Keratinocyte (primary cell): ENCODE measurements at regions not wholly inside any gene's neighbourhood (a gene's known extent, or its start where the extent isn't known, plus 50 kb on each side); places are given as distances from the start of the nearest gene placed in this dataset.

Source experiments
- DNase-seq: peaks from one replicate; pipeline ENCODE4 v3.0.0-alpha.2; 2011; ENCODE audit warnings: low read depth, missing footprints, low spot score
- FAIRE-seq: peaks from 2 replicates; lab custom pipeline; 2011; peaks lifted over from hg19 to GRCh38; lab: Jason Lieb, UNC
- H2AFZ ChIP-seq: 2 replicates; pipeline ENCODE4 v1.6.0; 2012; ENCODE audit warnings: low read length, control low read depth, inconsistent platforms; ENCODE audit not compliant: control insufficient read depth
- H3K27ac ChIP-seq: 2 replicates; pipeline ENCODE4 v1.5.1; 2011; ENCODE audit warnings: low read length; ENCODE audit not compliant: control insufficient read depth, insufficient read depth
- H3K27me3 ChIP-seq: 3 replicates; pipeline ENCODE4 v1.6.0; 2011; ENCODE audit warnings: low read length; ENCODE audit not compliant: control insufficient read depth, insufficient read depth; ENCODE audit errors: extremely low read depth
- H3K36me3 ChIP-seq, 2 experiments: 2 replicates in 1 of 2; 3 replicates in 1 of 2; pipeline ENCODE4 v1.5.1; 2011; ENCODE audit warnings: low read length in 2 of 2, mild to moderate bottlenecking in 1 of 2; ENCODE audit not compliant: control insufficient read depth in 2 of 2, insufficient read depth in 2 of 2; ENCODE audit errors: extremely low read depth in 1 of 2
- H3K4me1 ChIP-seq: 3 replicates; pipeline ENCODE4 v1.5.1; 2011; ENCODE audit warnings: low read length; ENCODE audit not compliant: control insufficient read depth, insufficient read depth; ENCODE audit errors: extremely low read depth
- H3K4me2 ChIP-seq: 3 replicates; pipeline ENCODE4 v1.6.0; 2011; ENCODE audit warnings: low read depth, low read length; ENCODE audit not compliant: control insufficient read depth, insufficient read depth; ENCODE audit errors: extremely low read depth
- H3K4me3 ChIP-seq, 3 experiments: fragments of 200-600 bp in 1 of 3; sonication (generic) in 1 of 3; 2 replicates in 2 of 3; 3 replicates in 1 of 3; pipeline ENCODE4 v1.5.1; 2011 to 2016; ENCODE audit warnings: low read length in 3 of 3, mild to moderate bottlenecking in 3 of 3, control low read depth in 2 of 3, inconsistent platforms in 1 of 3, low read depth in 1 of 3, mixed read lengths in 1 of 3, mixed run types in 1 of 3, moderate library complexity in 1 of 3; ENCODE audit not compliant: control insufficient read depth in 2 of 3, insufficient read depth in 2 of 3; ENCODE audit errors: extremely low read depth in 1 of 3
- H3K79me2 ChIP-seq: 2 replicates; pipeline ENCODE4 v1.6.0; 2012; ENCODE audit warnings: low read length; ENCODE audit not compliant: control insufficient read depth, insufficient read depth
- H3K9ac ChIP-seq: 3 replicates; pipeline ENCODE4 v1.6.0; 2011; ENCODE audit warnings: low read length; ENCODE audit not compliant: control insufficient read depth, insufficient read depth; ENCODE audit errors: extremely low read depth
- H3K9me1 ChIP-seq: 3 replicates; pipeline ENCODE4 v1.6.0; 2011; ENCODE audit warnings: low read length; ENCODE audit not compliant: control insufficient read depth, insufficient read depth; ENCODE audit errors: extremely low read depth
- H3K9me3 ChIP-seq: 2 replicates; pipeline ENCODE4 v1.5.1; 2012; ENCODE audit warnings: low read depth, low read length; ENCODE audit not compliant: control insufficient read depth
- H4K20me1 ChIP-seq: 3 replicates; pipeline ENCODE4 v1.6.0; 2011; ENCODE audit warnings: low read length; ENCODE audit not compliant: control insufficient read depth, insufficient read depth; ENCODE audit errors: extremely low read depth
- CTCF ChIP-seq, 3 experiments: IDR thresholded peaks in 1 of 3; conservative IDR thresholded peaks in 1 of 3; optimal IDR thresholded peaks in 1 of 3; 2 replicates in 2 of 3; 3 replicates in 1 of 3; pipeline versions ENCODE3 to v1.5.1; 2011; ENCODE audit warnings: low read length in 3 of 3, mild to moderate bottlenecking in 3 of 3, moderate library complexity in 2 of 3, control low read depth in 1 of 3, inconsistent platforms in 1 of 3; ENCODE audit not compliant: insufficient read depth in 2 of 3; ENCODE audit errors: extremely low read depth in 1 of 3
- EZH2 ChIP-seq: IDR thresholded peaks from one replicate; pipeline ENCODE4 v1.6.1; 2012; ENCODE audit warnings: inconsistent platforms, mild to moderate bottlenecking, low read length, moderate library complexity
- dilution Hi-C: fragments of 300-500 bp; cut with MboI; formaldehyde crosslinking; loops from one replicate; pipeline ENCODE4 v1.7.0; 2020; ENCODE audit warnings: low sequenced_read_pairs; ENCODE audit not compliant: extremely low pct_ligation_motif_present

- FAIRE-seq (no peak), DNase-seq (no peak)
- H3K9ac ChIP-seq = no peak overlapping the region
- H3K9me1 ChIP-seq = no peaks in the 10 kb centered on the region
- no peak overlapping the region for H3K4me3 ChIP-seq
- no peak overlapping the region for H2AFZ ChIP-seq
- no peak for TF ChIP-seq EZH2
- no peak for TF ChIP-seq CTCF (optimal IDR thresholded peaks at IDR 0.05 in 1 of 3, IDR thresholded peaks at IDR 0.05 in 1 of 3, conservative IDR thresholded peaks at IDR 0.05 in 1 of 3; ENCODE audit: extremely low read depth in 1 of 3, insufficient read depth in 2 of 3, low read length in 3 of 3)
- H3K4me2 ChIP-seq = no peak overlapping the region
- H3K9me3 ChIP-seq = no peaks in the 10 kb centered on the region
- H3K27me3 ChIP-seq = no peaks in the 10 kb centered on the region
- no peaks in the 10 kb centered on the region for H3K36me3 ChIP-seq
- no peak overlapping the region for H3K27ac ChIP-seq
- no peaks in the 10 kb centered on the region for H4K20me1 ChIP-seq
- H3K4me1 ChIP-seq = no peaks in the 10 kb centered on the region
- no peaks in the 10 kb centered on the region for H3K79me2 ChIP-seq
- dilution Hi-C loops = no loop called here
These were observed 243.9 kb upstream of the GULP1 start for GRCh38 chr2:188047735-188048134.

- Histone ChIP-seq H3K36me3 (no peaks in the 10 kb centered on the region), H2AFZ (no peak overlapping the region), H3K9me3 (no peaks in the 10 kb centered on the region), H3K9me1 (no peaks in the 10 kb centered on the region), H3K79me2 (no peaks in the 10 kb centered on the region), H4K20me1 (no peaks in the 10 kb centered on the region), H3K4me1 (no peaks in the 10 kb centered on the region), H3K27ac (no peak overlapping the region), H3K4me2 (no peak overlapping the region), H3K4me3 (no peak overlapping the region), H3K9ac (no peak overlapping the region), H3K27me3 (no peaks in the 10 kb centered on the region)
- no peak for FAIRE-seq
- TF ChIP-seq EZH2 = no peak
- TF ChIP-seq CTCF (optimal IDR thresholded peaks at IDR 0.05 in 1 of 3, IDR thresholded peaks at IDR 0.05 in 1 of 3, conservative IDR thresholded peaks at IDR 0.05 in 1 of 3; ENCODE audit: extremely low read depth in 1 of 3, insufficient read depth in 2 of 3, low read length in 3 of 3) = no peak
- DNase-seq = no peak
- dilution Hi-C loops = no loop called here
These were observed 240.9 kb upstream of the GULP1 start for GRCh38 chr2:188050726-188051125.
